Astrocyte (in vitro differentiated cells and primary cell): ENCODE measurements at regions not wholly inside any gene's neighbourhood (a gene's known extent, or its start where the extent isn't known, plus 50 kb on each side); places are given as distances from the start of the nearest gene placed in this dataset.
A peak's percentile ranks its signal among the peaks of the same experiment; 100 is the strongest.

Source experiments
- DNase-seq: peaks from one replicate; pipeline ENCODE4 v3.0.0-alpha.2; 2010; ENCODE audit warnings: low read depth
- FAIRE-seq: peaks from 2 replicates; lab custom pipeline; 2011; peaks lifted over from hg19 to GRCh38; lab: Jason Lieb, UNC
- H2AFZ ChIP-seq: 2 replicates; pipeline ENCODE4 v1.6.0; 2012; ENCODE audit warnings: low read depth, low read length, inconsistent platforms
- H3K27ac ChIP-seq: 2 replicates; pipeline ENCODE4 v1.5.1; 2011; ENCODE audit warnings: low read depth, low read length, inconsistent platforms
- H3K27me3 ChIP-seq: 2 replicates; pipeline ENCODE4 v1.6.0; 2011; ENCODE audit warnings: low read length, inconsistent platforms; ENCODE audit not compliant: insufficient read depth
- H3K36me3 ChIP-seq: 2 replicates; pipeline ENCODE4 v1.5.1; 2011; ENCODE audit warnings: low read length, inconsistent platforms; ENCODE audit not compliant: insufficient read depth
- H3K4me1 ChIP-seq: 2 replicates; pipeline ENCODE4 v1.5.1; 2011; ENCODE audit warnings: low read length, inconsistent platforms; ENCODE audit not compliant: insufficient read depth
- H3K4me2 ChIP-seq: 2 replicates; pipeline ENCODE4 v1.6.0; 2012; ENCODE audit warnings: low read length, inconsistent platforms
- H3K4me3 ChIP-seq: 2 replicates; pipeline ENCODE4 v1.5.1; 2011; ENCODE audit warnings: low read depth, mild to moderate bottlenecking, low read length, inconsistent platforms; ENCODE audit not compliant: insufficient read depth
- H3K79me2 ChIP-seq: 2 replicates; pipeline ENCODE4 v1.6.0; 2012; ENCODE audit warnings: mild to moderate bottlenecking, low read length, inconsistent platforms; ENCODE audit not compliant: insufficient read depth
- H3K9ac ChIP-seq: 2 replicates; pipeline ENCODE4 v1.6.0; 2012; ENCODE audit warnings: mild to moderate bottlenecking, low read length, inconsistent platforms
- H3K9me3 ChIP-seq: 2 replicates; pipeline ENCODE4 v1.5.1; 2012; ENCODE audit warnings: low read depth, mild to moderate bottlenecking, low read length, inconsistent platforms; ENCODE audit not compliant: insufficient read depth
- H4K20me1 ChIP-seq: 2 replicates; pipeline ENCODE4 v1.6.0; 2012; ENCODE audit warnings: low read length, inconsistent platforms; ENCODE audit not compliant: insufficient read depth
- H3K27ac Mint-ChIP-seq: one replicate; pipeline ENCODE4 v1.8.0; 2021; ENCODE audit warnings: mild to moderate bottlenecking, mixed read lengths; ENCODE audit not compliant: unreplicated experiment
- H3K27me3 Mint-ChIP-seq: one replicate; pipeline ENCODE4 v1.8.0; 2021; ENCODE audit warnings: low read depth, mixed read lengths; ENCODE audit not compliant: unreplicated experiment
- H3K36me3 Mint-ChIP-seq: one replicate; pipeline ENCODE4 v1.8.0; 2021; ENCODE audit warnings: low read depth, mixed read lengths; ENCODE audit not compliant: unreplicated experiment
- H3K4me1 Mint-ChIP-seq: one replicate; pipeline ENCODE4 v1.8.0; 2021; ENCODE audit warnings: low read depth, mixed read lengths; ENCODE audit not compliant: unreplicated experiment
- H3K4me3 Mint-ChIP-seq: one replicate; pipeline ENCODE4 v1.8.0; 2021; ENCODE audit warnings: mild to moderate bottlenecking, moderate library complexity, mixed read lengths; ENCODE audit not compliant: unreplicated experiment
- H3K9me3 Mint-ChIP-seq: one replicate; pipeline ENCODE4 v1.8.0; 2021; ENCODE audit warnings: mild to moderate bottlenecking, mixed read lengths; ENCODE audit not compliant: unreplicated experiment
- EZH2 ChIP-seq: IDR thresholded peaks from 2 replicates; pipeline ENCODE4 v1.6.1; 2012; ENCODE audit warnings: mild to moderate bottlenecking, low read length, inconsistent platforms; ENCODE audit not compliant: insufficient read depth
- TF ChIP-seq, protein P1 (sequence below): IDR thresholded peaks from 2 replicates; pipeline ENCODE4 v1.5.1; 2011; ENCODE audit warnings: low read depth, mild to moderate bottlenecking, inconsistent platforms, low read length, moderate library complexity; ENCODE audit not compliant: insufficient read depth

GRCh38 chr5:164002214-164002613, 496.8 kb downstream of the MAT2B start:
- Histone ChIP-seq H2AFZ (no peak overlapping the region), H3K27ac (no peak overlapping the region), H3K9me3 (no peaks in the 10 kb centered on the region), H3K79me2 (no peaks in the 10 kb centered on the region), H3K36me3 (no peaks in the 10 kb centered on the region), H3K27me3 (no peaks in the 10 kb centered on the region), H3K4me3 (no peak overlapping the region), H3K4me1 (no peaks in the 10 kb centered on the region), H3K4me2 (peak overlapping the region; percentile 7), H3K9ac (no peak overlapping the region), H4K20me1 (no peaks in the 10 kb centered on the region)
- FAIRE-seq = no peak
- Mint-ChIP-seq H3K36me3 (no peaks in the 10 kb centered on the region), H3K9me3 (no peaks in the 10 kb centered on the region), H3K27ac (peak overlapping the region; percentile 87), H3K27me3 (no peaks in the 10 kb centered on the region), H3K4me3 (peak overlapping the region; percentile 28), H3K4me1 (peaks cover 23% of the 10 kb centered on the region)
- TF ChIP-seq, protein P1, sequence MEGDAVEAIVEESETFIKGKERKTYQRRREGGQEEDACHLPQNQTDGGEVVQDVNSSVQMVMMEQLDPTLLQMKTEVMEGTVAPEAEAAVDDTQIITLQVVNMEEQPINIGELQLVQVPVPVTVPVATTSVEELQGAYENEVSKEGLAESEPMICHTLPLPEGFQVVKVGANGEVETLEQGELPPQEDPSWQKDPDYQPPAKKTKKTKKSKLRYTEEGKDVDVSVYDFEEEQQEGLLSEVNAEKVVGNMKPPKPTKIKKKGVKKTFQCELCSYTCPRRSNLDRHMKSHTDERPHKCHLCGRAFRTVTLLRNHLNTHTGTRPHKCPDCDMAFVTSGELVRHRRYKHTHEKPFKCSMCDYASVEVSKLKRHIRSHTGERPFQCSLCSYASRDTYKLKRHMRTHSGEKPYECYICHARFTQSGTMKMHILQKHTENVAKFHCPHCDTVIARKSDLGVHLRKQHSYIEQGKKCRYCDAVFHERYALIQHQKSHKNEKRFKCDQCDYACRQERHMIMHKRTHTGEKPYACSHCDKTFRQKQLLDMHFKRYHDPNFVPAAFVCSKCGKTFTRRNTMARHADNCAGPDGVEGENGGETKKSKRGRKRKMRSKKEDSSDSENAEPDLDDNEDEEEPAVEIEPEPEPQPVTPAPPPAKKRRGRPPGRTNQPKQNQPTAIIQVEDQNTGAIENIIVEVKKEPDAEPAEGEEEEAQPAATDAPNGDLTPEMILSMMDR = no peak
- no peak for DNase-seq

DNA sequence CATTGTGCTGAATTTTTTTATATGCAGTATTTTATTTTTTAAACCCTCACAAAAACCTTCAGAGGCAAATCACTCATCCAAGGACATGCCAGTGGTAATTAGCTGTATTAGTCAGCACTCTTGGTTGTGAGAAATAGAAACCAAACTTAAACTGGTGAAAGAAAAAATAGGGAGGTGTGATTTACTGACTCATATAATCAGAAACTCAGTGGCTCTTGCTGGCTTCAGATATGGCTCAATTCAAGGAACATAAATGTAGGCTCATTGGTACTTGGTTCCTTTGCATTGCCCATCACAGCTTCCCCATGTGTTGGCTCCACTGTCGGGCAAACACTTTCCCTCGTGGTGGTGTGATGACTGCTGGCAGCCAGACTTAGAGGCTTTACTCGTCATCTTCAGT, 497.2 kb downstream of the MAT2B start:
- H3K4me2 ChIP-seq = peak overlapping the region; percentile 7
- H3K27ac Mint-ChIP-seq = peak overlapping the region; percentile 87
- no peak for FAIRE-seq

DNA sequence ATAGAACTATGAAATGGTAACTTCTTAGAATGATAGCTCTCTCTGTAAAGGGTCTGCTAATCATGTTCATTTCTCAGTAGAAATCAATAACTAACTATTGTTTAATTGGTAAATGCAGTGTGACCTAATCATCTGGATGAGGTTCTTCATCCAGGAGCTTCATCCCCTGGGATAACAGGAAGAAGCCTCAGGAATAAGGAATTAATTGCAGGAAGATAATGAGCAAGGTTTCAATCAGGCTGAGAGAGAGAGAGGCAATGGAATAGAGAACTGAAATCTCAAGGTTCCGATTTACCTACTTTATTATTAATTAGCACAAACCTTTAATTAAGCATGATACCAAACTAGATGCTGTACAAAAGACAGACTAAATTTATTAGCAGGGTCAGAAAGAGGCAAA, 499.7 kb downstream of the MAT2B start:
- H2AFZ ChIP-seq = no peak overlapping the region
- no peaks in the 10 kb centered on the region for H3K27me3 ChIP-seq
- H3K9ac ChIP-seq = no peak overlapping the region
- DNase-seq (no peak), FAIRE-seq (no peak)
- H3K4me1 ChIP-seq = no peaks in the 10 kb centered on the region
- peaks cover 21% of the 10 kb centered on the region for H3K4me1 Mint-ChIP-seq
- no peak overlapping the region for H3K27ac Mint-ChIP-seq
- H3K4me3 Mint-ChIP-seq = no peak overlapping the region
- H4K20me1 ChIP-seq = no peaks in the 10 kb centered on the region
- no peak overlapping the region for H3K4me3 ChIP-seq
- no peak overlapping the region for H3K4me2 ChIP-seq
- no peaks in the 10 kb centered on the region for H3K36me3 ChIP-seq
- H3K27me3 Mint-ChIP-seq = no peaks in the 10 kb centered on the region
- H3K9me3 ChIP-seq = no peaks in the 10 kb centered on the region
- H3K79me2 ChIP-seq = no peaks in the 10 kb centered on the region
- H3K36me3 Mint-ChIP-seq = no peaks in the 10 kb centered on the region
- no peak overlapping the region for H3K27ac ChIP-seq
- no peaks in the 10 kb centered on the region for H3K9me3 Mint-ChIP-seq
- TF ChIP-seq EZH2 = no peak
- TF ChIP-seq, protein P1 = no peak

More for the DNA sequence above, 497.2 kb downstream of the MAT2B start:
- H3K36me3 ChIP-seq = no peaks in the 10 kb centered on the region
- no peaks in the 10 kb centered on the region for H3K27me3 ChIP-seq
- H2AFZ ChIP-seq = no peak overlapping the region
- no peak overlapping the region for H3K9ac ChIP-seq
- H3K79me2 ChIP-seq = no peaks in the 10 kb centered on the region
- no peak overlapping the region for H3K4me3 ChIP-seq
- H3K4me1 Mint-ChIP-seq = peaks cover 23% of the 10 kb centered on the region
- H3K9me3 ChIP-seq = no peaks in the 10 kb centered on the region
- no peak overlapping the region for H3K4me3 Mint-ChIP-seq
- H3K27ac ChIP-seq = no peak overlapping the region
- no peaks in the 10 kb centered on the region for H3K9me3 Mint-ChIP-seq
- peak; percentile 65 for DNase-seq
- no peaks in the 10 kb centered on the region for H4K20me1 ChIP-seq
- H3K4me1 ChIP-seq = no peaks in the 10 kb centered on the region
- TF ChIP-seq, protein P1 = no peak
- TF ChIP-seq EZH2 = no peak
- H3K27me3 Mint-ChIP-seq = no peaks in the 10 kb centered on the region
- H3K36me3 Mint-ChIP-seq = no peaks in the 10 kb centered on the region
